HUES6 (cell line): ENCODE measurements at regions not wholly inside any gene's neighbourhood (a gene's known extent, or its start where the extent isn't known, plus 50 kb on each side); places are given as distances from the start of the nearest gene placed in this dataset.

Source experiments
- H3K27ac ChIP-seq: 2 replicates; pipeline ENCODE4 v1.7.0; 2013; ENCODE audit warnings: low read depth, mild to moderate bottlenecking, low read length, inconsistent platforms
- H3K27me3 ChIP-seq: 2 replicates; pipeline ENCODE4 v1.6.1; 2013; ENCODE audit warnings: low read length; ENCODE audit not compliant: control insufficient read depth, insufficient read depth
- H3K36me3 ChIP-seq: 2 replicates; pipeline ENCODE4 v1.6.1; 2013; ENCODE audit warnings: low read length; ENCODE audit not compliant: control insufficient read depth, insufficient read depth
- H3K4me1 ChIP-seq: 2 replicates; pipeline ENCODE4 v1.6.1; 2013; ENCODE audit warnings: low read length; ENCODE audit not compliant: control insufficient read depth, insufficient read depth
- H3K4me3 ChIP-seq: 2 replicates; pipeline ENCODE4 v1.5.1; 2013; ENCODE audit warnings: low read depth, low read length
- H3K9ac ChIP-seq: one replicate; pipeline ENCODE4 v1.6.1; 2013; ENCODE audit warnings: mild to moderate bottlenecking, low read length
- H3K9me3 ChIP-seq: 2 replicates; pipeline ENCODE4 v1.6.1; 2013; ENCODE audit warnings: low read depth, low read length; ENCODE audit not compliant: control insufficient read depth, insufficient read depth

GRCh38 chr2:216791303-216791702 is 68.6 kb downstream of the TNP1 start:
- Histone ChIP-seq H3K27me3 (no peaks in the 10 kb centered on the region), H3K9me3 (no peaks in the 10 kb centered on the region), H3K4me1 (peaks cover 3% of the 10 kb centered on the region; the same call in 1 of the 2 replicates), H3K27ac (no peak overlapping the region), H3K9ac (no peak overlapping the region), H3K4me3 (no peak overlapping the region), H3K36me3 (no peaks in the 10 kb centered on the region)

DNA sequence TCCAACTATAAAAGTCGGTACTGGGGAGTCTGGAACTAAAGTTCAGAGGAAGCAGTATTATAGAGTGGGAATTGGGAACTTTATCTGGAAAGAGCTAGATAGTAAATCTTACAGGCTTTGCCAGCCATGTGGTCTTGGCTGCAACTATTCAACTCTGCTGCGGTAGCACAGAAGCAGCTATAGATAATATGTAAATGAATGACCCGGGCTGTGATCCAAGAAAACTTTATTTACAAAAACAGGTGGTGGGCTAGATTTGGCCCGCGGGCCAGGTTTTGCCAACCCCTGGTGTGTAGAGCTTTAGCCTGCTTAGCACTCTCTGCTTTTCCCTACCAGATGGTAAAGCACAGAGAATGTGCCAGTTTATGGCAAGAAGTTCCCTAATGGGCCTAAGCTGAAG is 70.8 kb downstream of the TNP1 start:
- no peak overlapping the region for H3K9ac ChIP-seq
- H3K27ac ChIP-seq = no peak overlapping the region
- no peaks in the 10 kb centered on the region for H3K36me3 ChIP-seq
- no peaks in the 10 kb centered on the region for H3K27me3 ChIP-seq
- no peak overlapping the region for H3K4me3 ChIP-seq
- no peaks in the 10 kb centered on the region for H3K9me3 ChIP-seq
- peaks cover 3% of the 10 kb centered on the region; the same call in 1 of the 2 replicates for H3K4me1 ChIP-seq

DNA sequence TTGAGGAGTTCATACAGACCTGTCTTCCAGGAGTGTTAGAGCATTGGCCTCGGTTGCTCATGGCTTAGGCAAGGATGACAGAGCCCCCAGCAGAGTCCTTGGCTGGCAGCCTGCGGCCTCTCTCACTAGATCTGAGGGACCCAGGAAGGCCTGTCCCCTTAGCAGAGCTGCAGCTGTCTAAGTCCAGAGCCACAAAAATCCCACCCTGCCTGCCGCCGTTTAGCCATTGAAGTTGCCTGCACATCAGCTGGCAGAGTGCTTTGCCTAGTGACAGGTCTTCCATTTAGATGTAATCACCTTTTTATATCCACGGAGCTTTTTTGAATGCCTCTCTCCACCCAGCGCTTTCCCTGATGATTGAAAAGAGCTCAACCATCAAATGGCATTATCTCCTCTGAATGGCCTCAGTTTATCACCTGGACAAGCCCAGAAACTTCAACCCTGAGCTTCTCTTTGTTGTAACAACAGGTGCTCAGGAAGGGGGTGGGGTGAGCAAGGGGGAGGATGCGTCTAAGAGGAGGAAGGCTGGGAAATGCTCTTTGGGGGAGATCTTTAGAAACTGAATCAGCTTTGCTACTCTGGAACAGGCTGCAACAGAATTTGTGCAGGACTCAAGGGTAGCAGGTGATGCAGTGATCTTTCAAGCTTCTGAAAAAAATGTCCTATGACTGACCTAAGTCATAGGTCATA is 71.9 kb downstream of the TNP1 start:
- Histone ChIP-seq H3K4me1 (peaks cover 3% of the 10 kb centered on the region; the same call in 1 of the 2 replicates), H3K36me3 (no peaks in the 10 kb centered on the region), H3K4me3 (no peak overlapping the region), H3K9me3 (no peaks in the 10 kb centered on the region), H3K27ac (no peak overlapping the region), H3K27me3 (no peaks in the 10 kb centered on the region), H3K9ac (no peak overlapping the region)

DNA sequence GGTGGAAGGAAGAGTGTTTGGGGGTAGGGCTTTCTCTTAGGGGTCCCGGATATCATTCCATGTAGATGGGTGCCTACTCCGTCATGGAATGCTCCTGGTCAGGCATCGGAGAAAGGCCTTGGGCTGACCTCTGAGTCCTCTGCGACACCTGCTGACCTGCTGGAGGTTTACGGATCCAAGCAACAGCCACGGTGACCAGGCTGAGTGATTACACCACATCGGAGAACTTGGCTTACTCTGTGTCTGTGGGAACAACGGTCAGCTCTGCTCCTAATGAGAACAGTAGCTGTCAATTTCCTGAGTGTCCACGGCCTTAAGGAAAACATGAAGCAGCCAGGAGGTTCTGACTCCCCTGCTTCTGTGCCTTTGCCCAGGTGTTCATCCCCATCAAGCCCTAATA is 73.2 kb downstream of the TNP1 start:
- no peak overlapping the region for H3K9ac ChIP-seq
- no peak overlapping the region for H3K27ac ChIP-seq
- no peaks in the 10 kb centered on the region for H3K9me3 ChIP-seq
- no peaks in the 10 kb centered on the region for H3K4me1 ChIP-seq
- no peak overlapping the region for H3K4me3 ChIP-seq
- H3K27me3 ChIP-seq = no peaks in the 10 kb centered on the region
- H3K36me3 ChIP-seq = no peaks in the 10 kb centered on the region

DNA sequence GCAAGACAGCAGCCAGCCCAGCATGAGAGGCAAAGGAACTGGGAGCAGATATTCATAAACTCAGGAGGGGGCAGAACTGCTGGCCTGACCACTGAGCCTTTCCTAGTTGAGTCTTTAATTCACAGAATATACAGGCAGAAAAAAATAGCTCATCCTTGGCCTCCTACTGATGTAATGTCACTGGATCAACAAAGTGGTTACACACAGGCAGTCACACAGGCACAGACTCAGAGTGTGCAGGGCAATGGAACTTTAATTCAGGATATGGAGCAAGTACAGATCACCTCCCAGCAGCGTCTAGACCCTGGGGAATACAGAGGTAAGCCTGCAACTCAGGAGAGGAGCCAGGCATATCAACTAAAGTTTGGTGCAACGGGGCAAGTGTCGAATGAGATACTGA is 75.4 kb downstream of the TNP1 start:
- no peak overlapping the region for H3K27ac ChIP-seq
- H3K9me3 ChIP-seq = no peaks in the 10 kb centered on the region
- H3K4me1 ChIP-seq = no peaks in the 10 kb centered on the region
- H3K4me3 ChIP-seq = no peak overlapping the region
- no peaks in the 10 kb centered on the region for H3K36me3 ChIP-seq
- H3K27me3 ChIP-seq = no peaks in the 10 kb centered on the region
- H3K9ac ChIP-seq = no peak overlapping the region

GRCh38 chr2:216781709-216782108 is 78.2 kb downstream of the TNP1 start:
- no peaks in the 10 kb centered on the region for H3K9me3 ChIP-seq
- H3K4me1 ChIP-seq = no peaks in the 10 kb centered on the region; the same call in 1 of the 2 replicates
- no peaks in the 10 kb centered on the region for H3K36me3 ChIP-seq
- H3K4me3 ChIP-seq = no peak overlapping the region
- no peak overlapping the region for H3K27ac ChIP-seq
- no peak overlapping the region for H3K9ac ChIP-seq
- no peaks in the 10 kb centered on the region for H3K27me3 ChIP-seq

DNA sequence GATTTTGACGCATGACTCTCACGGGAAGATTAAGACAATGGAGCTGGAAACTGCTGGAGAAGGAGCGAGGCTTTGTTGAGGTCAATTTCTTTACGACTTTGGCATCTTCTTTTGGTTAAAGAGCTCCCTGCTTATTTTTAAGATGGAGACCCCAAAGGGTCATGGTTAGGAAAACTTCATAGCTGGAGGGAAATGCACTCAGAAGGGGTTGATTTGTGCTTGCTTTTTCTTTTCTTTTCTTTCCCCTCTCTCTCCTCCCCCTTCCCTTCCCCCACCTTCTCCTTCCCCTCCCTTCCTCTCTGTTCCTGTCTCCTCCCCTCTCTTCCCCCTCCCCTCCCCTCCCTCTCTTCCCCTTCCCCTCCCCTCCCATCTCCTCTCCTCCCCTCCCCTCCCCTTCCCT is 79.0 kb downstream of the TNP1 start:
- no peaks in the 10 kb centered on the region for H3K9me3 ChIP-seq
- no peak overlapping the region for H3K4me3 ChIP-seq
- peaks cover 3% of the 10 kb centered on the region; the same call in 1 of the 2 replicates for H3K4me1 ChIP-seq
- H3K9ac ChIP-seq = no peak overlapping the region
- H3K27ac ChIP-seq = no peak overlapping the region
- H3K27me3 ChIP-seq = no peaks in the 10 kb centered on the region
- no peaks in the 10 kb centered on the region for H3K36me3 ChIP-seq

DNA sequence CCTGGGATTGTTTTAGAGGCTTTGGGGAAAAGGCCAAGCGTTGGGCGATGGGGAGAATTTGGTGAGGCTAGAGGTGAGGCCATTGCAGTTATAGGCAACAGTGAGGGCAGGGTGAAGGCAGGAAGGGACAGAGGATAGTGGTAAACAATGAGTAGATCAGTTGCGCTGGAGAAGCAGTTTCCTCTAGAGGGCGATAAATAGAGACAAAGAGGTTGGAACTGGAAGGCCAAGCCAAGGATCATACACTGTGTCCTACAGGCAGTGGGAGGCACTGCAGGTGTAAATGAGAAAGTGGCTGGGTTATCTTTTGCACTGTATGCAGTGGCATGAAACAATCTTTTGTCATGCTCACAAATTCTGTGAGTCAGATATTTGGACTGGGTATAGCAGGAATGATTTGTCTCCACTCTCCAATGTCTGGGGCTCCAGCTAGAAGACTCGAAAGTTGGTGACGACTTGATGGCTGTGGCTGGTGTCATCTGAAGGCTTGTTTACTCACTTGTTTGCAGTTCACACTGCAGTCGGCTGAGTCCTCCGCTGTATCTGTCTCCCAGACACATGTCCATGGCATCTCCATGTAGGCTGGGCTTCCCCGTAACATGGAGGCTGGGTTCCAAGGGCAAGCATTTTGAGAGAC is 82.1 kb downstream of the TNP1 start:
- no peaks in the 10 kb centered on the region for H3K36me3 ChIP-seq

DNA sequence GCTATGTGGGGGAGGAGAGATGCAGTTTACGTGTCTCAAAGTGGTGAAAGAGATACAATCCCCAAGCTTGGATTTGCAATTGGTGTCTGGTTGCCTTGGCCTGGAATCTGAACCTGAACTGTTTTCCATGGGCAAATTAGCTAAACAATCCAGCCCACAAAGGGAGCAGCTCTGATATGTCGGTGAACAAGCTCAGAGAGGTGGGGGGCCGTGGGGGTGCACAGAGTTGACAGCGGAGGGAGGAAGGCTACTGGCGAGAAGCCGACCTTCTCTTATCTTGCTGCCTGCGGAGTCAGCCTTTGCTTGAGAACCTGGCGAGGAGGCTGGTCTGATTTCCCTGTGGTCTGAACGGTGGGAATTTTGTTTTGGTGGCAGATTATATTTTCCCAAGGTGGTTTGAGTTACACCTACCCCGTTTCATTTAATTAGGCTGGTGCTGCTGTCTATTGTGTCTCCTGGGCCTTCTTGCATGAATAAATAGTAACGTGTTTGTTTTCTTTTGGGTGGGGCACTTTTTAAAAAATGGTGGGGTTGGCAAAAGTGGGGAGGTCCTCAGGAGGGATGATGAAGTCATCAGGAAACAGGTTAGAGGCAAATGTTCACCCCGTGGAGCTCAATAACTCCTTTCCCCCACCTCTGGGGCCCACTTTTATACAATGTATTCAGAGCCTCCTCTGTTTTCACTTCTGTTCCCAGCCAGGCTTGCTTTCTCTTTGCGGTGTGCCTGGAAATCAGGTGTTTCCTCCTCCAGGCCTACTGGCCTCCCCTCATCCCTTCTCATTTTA is 80.9 kb upstream of the IGFBP5 start:
- Histone ChIP-seq H3K27ac (no peak overlapping the region), H3K4me3 (no peak overlapping the region), H3K36me3 (no peaks in the 10 kb centered on the region), H3K27me3 (no peaks in the 10 kb centered on the region), H3K9me3 (peaks cover 2% of the 10 kb centered on the region; the same call in 1 of the 2 replicates), H3K9ac (no peak overlapping the region), H3K4me1 (peaks cover 14% of the 10 kb centered on the region)

More for the DNA sequence above, 82.1 kb downstream of the TNP1 start:
- Histone ChIP-seq H3K9me3 (no peaks in the 10 kb centered on the region), H3K4me3 (no peak overlapping the region), H3K4me1 (peaks cover 14% of the 10 kb centered on the region), H3K9ac (no peak overlapping the region), H3K27ac (no peak overlapping the region), H3K27me3 (no peaks in the 10 kb centered on the region)

DNA sequence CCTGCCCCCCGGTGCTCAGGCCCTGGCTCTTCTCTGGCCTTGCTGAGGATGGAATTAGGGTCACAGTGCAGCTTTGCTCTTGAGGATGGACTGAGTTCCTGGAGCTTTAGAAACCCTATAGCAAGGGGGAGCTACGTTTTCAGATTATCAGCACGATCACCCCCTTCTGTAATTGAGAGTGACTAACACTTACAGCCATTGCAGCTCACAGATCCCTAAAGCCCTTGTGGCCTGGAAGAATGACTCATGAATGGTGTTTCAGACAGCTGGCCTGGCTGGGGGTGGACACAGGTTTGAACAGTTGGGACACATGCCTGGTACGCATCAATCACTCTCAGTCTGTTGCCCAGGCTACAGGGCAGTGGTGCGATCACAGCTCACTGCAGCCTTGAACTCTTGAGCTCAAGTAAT is 79.7 kb upstream of the IGFBP5 start:
- no peaks in the 10 kb centered on the region for H3K27me3 ChIP-seq
- H3K9me3 ChIP-seq = peaks cover 4% of the 10 kb centered on the region; the same call in 1 of the 2 replicates
- no peaks in the 10 kb centered on the region for H3K36me3 ChIP-seq
- no peak overlapping the region for H3K27ac ChIP-seq
- H3K4me1 ChIP-seq = peaks cover 14% of the 10 kb centered on the region
- no peak overlapping the region for H3K9ac ChIP-seq
- no peak overlapping the region for H3K4me3 ChIP-seq

- H3K36me3 ChIP-seq = no peaks in the 10 kb centered on the region
- no peaks in the 10 kb centered on the region for H3K27me3 ChIP-seq
- peaks cover 14% of the 10 kb centered on the region for H3K4me1 ChIP-seq
- no peak overlapping the region for H3K9ac ChIP-seq
- no peak overlapping the region for H3K27ac ChIP-seq
- H3K9me3 ChIP-seq = peaks cover 4% of the 10 kb centered on the region; the same call in 1 of the 2 replicates
- H3K4me3 ChIP-seq = no peak overlapping the region
Measured at GRCh38 chr2:216774620-216775019, 79.3 kb upstream of the IGFBP5 start.
